ENCODE measurements at regions not wholly inside any gene's neighbourhood (a gene's known extent, or its start where the extent isn't known, plus 50 kb on each side); places are given as distances from the start of the nearest gene placed in this dataset.

DNA sequence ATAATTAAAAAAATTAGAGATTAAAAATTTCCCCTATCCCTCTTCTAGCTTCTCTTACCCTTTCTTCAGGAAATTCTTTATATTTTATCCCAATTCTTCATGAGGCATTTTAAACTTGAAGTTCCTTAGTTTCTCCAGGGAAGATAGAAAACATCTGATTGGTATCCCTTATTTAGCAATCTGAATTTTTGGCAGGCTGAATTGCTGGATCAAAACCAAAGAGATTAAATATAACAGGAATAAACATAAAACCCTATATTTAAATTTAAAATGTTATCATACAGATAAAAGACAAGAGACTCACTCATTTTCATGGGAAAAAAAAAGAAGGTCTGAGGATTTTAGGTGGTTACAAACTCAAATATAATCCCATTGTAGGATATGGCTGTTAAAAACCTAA is 204.2 kb downstream of the CHRM3 start:
- Histone ChIP-seq H3K4me2 (ENCODE audit: control insufficient read depth, extremely low read depth, insufficient read depth, low read depth, low read length) (no peak overlapping the region), H3K27ac (ENCODE audit: control insufficient read depth, insufficient read depth, low read length) (no peak overlapping the region), H3K4me1 (ENCODE audit: control insufficient read depth, extremely low read depth, insufficient read depth, low read length) (no peaks in the 10 kb centered on the region), H3K9me3 (ENCODE audit: control insufficient read depth, low read depth, low read length) (no peaks in the 10 kb centered on the region), H3K4me3 (ENCODE audit: control insufficient read depth in 2 of 3, extremely low read depth in 1 of 3, insufficient read depth in 2 of 3, low read depth in 1 of 3, low read length in 3 of 3) (no peak overlapping the region), H3K79me2 (ENCODE audit: control insufficient read depth, insufficient read depth, low read length) (no peaks in the 10 kb centered on the region), H3K9ac (ENCODE audit: control insufficient read depth, extremely low read depth, insufficient read depth, low read length) (no peak overlapping the region), H3K9me1 (ENCODE audit: control insufficient read depth, extremely low read depth, insufficient read depth, low read length) (no peaks in the 10 kb centered on the region), H2AFZ (ENCODE audit: control insufficient read depth, low read length) (no peak overlapping the region), H3K36me3 (ENCODE audit: control insufficient read depth in 2 of 2, extremely low read depth in 1 of 2, insufficient read depth in 2 of 2, low read length in 2 of 2) (no peaks in the 10 kb centered on the region), H4K20me1 (ENCODE audit: control insufficient read depth, extremely low read depth, insufficient read depth, low read length) (no peaks in the 10 kb centered on the region), H3K27me3 (ENCODE audit: control insufficient read depth, extremely low read depth, insufficient read depth, low read length) (no peaks in the 10 kb centered on the region)
- FAIRE-seq (no peak), DNase-seq (ENCODE audit: low read depth, low spot score) (no peak)
- dilution Hi-C loops (cut with MboI; ENCODE audit: extremely low pct_ligation_motif_present, low sequenced_read_pairs) = no loop called here
- TF ChIP-seq CTCF (optimal IDR thresholded peaks at IDR 0.05 in 1 of 3, IDR thresholded peaks at IDR 0.05 in 1 of 3, conservative IDR thresholded peaks at IDR 0.05 in 1 of 3; ENCODE audit: extremely low read depth in 1 of 3, insufficient read depth in 2 of 3, low read length in 3 of 3) (no peak), EZH2 (IDR thresholded peaks at IDR 0.05; ENCODE audit: low read length) (no peak)

- FAIRE-seq = no peak
Measured at GRCh38 chr1:239593527-239593926, 207.2 kb downstream of the CHRM3 start.

More at GRCh38 chr1:239593527-239593926, 207.2 kb downstream of the CHRM3 start:
- Histone ChIP-seq H3K79me2 (ENCODE audit: control insufficient read depth, insufficient read depth, low read length) (no peaks in the 10 kb centered on the region), H3K9me1 (ENCODE audit: control insufficient read depth, extremely low read depth, insufficient read depth, low read length) (no peaks in the 10 kb centered on the region), H3K27me3 (ENCODE audit: control insufficient read depth, extremely low read depth, insufficient read depth, low read length) (no peaks in the 10 kb centered on the region), H3K4me3 (ENCODE audit: control insufficient read depth in 2 of 3, extremely low read depth in 1 of 3, insufficient read depth in 2 of 3, low read depth in 1 of 3, low read length in 3 of 3) (no peak overlapping the region), H3K4me2 (ENCODE audit: control insufficient read depth, extremely low read depth, insufficient read depth, low read depth, low read length) (no peak overlapping the region), H4K20me1 (ENCODE audit: control insufficient read depth, extremely low read depth, insufficient read depth, low read length) (no peaks in the 10 kb centered on the region), H3K9me3 (ENCODE audit: control insufficient read depth, low read depth, low read length) (no peaks in the 10 kb centered on the region), H3K4me1 (ENCODE audit: control insufficient read depth, extremely low read depth, insufficient read depth, low read length) (no peaks in the 10 kb centered on the region), H2AFZ (ENCODE audit: control insufficient read depth, low read length) (no peak overlapping the region), H3K36me3 (ENCODE audit: control insufficient read depth in 2 of 2, extremely low read depth in 1 of 2, insufficient read depth in 2 of 2, low read length in 2 of 2) (no peaks in the 10 kb centered on the region), H3K27ac (ENCODE audit: control insufficient read depth, insufficient read depth, low read length) (no peak overlapping the region), H3K9ac (ENCODE audit: control insufficient read depth, extremely low read depth, insufficient read depth, low read length) (no peak overlapping the region)
- dilution Hi-C loops (cut with MboI; ENCODE audit: extremely low pct_ligation_motif_present, low sequenced_read_pairs) = no loop called here
- TF ChIP-seq CTCF (optimal IDR thresholded peaks at IDR 0.05 in 1 of 3, IDR thresholded peaks at IDR 0.05 in 1 of 3, conservative IDR thresholded peaks at IDR 0.05 in 1 of 3; ENCODE audit: extremely low read depth in 1 of 3, insufficient read depth in 2 of 3, low read length in 3 of 3) (no peak), EZH2 (IDR thresholded peaks at IDR 0.05; ENCODE audit: low read length) (no peak)
- DNase-seq (ENCODE audit: low read depth, low spot score) = no peak

Measured in keratinocyte (primary cell).